OCI-LY1 (cell line): ENCODE measurements at regions not wholly inside any gene's neighbourhood (a gene's known extent, or its start where the extent isn't known, plus 50 kb on each side); places are given as distances from the start of the nearest gene placed in this dataset.
"Not testable (repeated sequence)": the region's sequence is repeated elsewhere in the genome, so short reads cannot be mapped to it uniquely, and the experiment has no call there.

Experiments
- H2AFZ ChIP-seq: fragments of 200-600 bp; sonication (generic), shearing (Covaris generic); 2 replicates; pipeline ENCODE4 v1.6.0; 2014; ENCODE audit warnings: antibody characterized with exemption, mild to moderate bottlenecking, low read length
- H3F3A ChIP-seq: fragments of 200-600 bp; sonication (generic), shearing (Covaris generic); 2 replicates; pipeline ENCODE4 v1.6.0; 2014; ENCODE audit warnings: mild to moderate bottlenecking, antibody characterized with exemption, low read length, moderate library complexity; ENCODE audit not compliant: insufficient read depth
- H3K27ac ChIP-seq: fragments of 200-600 bp; sonication (generic); 2 replicates; pipeline ENCODE4 v1.5.1; 2014; ENCODE audit warnings: low read length, mixed run types, mild to moderate bottlenecking, low read depth; ENCODE audit not compliant: poor library complexity, severe bottlenecking
- H3K27me3 ChIP-seq: fragments of 200-600 bp; sonication (generic); 2 replicates; pipeline ENCODE4 v1.6.0; 2014; ENCODE audit warnings: antibody characterized with exemption, mild to moderate bottlenecking, low read length, moderate library complexity; ENCODE audit not compliant: insufficient read depth
- H3K36me3 ChIP-seq: fragments of 200-600 bp; sonication (generic); 2 replicates; pipeline ENCODE4 v1.6.1; 2014; ENCODE audit warnings: mild to moderate bottlenecking, antibody characterized with exemption, low read length, moderate library complexity, mixed read lengths; ENCODE audit not compliant: insufficient read depth
- H3K4me1 ChIP-seq: fragments of 200-600 bp; sonication (generic); 2 replicates; pipeline ENCODE4 v1.5.1; 2014; ENCODE audit warnings: mild to moderate bottlenecking, low read length, moderate library complexity; ENCODE audit not compliant: insufficient read depth, severe bottlenecking
- H3K4me2 ChIP-seq: fragments of 200-600 bp; sonication (generic), shearing (Covaris generic); 2 replicates; pipeline ENCODE4 v1.6.1; 2014; ENCODE audit warnings: low read length
- H3K4me3 ChIP-seq: fragments of 200-600 bp; sonication (generic); 2 replicates; pipeline ENCODE4 v1.5.1; 2014; ENCODE audit warnings: low read length, low read depth, mild to moderate bottlenecking, mixed read lengths; ENCODE audit not compliant: poor library complexity, severe bottlenecking
- H3K79me2 ChIP-seq: fragments of 200-600 bp; shearing (Covaris generic); 2 replicates; pipeline ENCODE4 v1.6.1; 2016; ENCODE audit warnings: mixed run types, low read length, mixed read lengths; ENCODE audit not compliant: insufficient read depth
- H3K9ac ChIP-seq: fragments of 200-600 bp; sonication (generic), shearing (Covaris generic); 2 replicates; pipeline ENCODE4 v1.6.1; 2014; ENCODE audit warnings: mild to moderate bottlenecking, low read length, mixed read lengths
- H3K9me2 ChIP-seq: fragments of 200-600 bp; sonication (generic), shearing (Covaris generic); 2 replicates; pipeline ENCODE4 v1.6.1; 2014; ENCODE audit warnings: low read depth, mild to moderate bottlenecking, low read length, mixed read lengths
- H3K9me3 ChIP-seq: fragments of 200-600 bp; shearing (Covaris generic); 2 replicates; pipeline ENCODE4 v1.6.1; 2014; ENCODE audit warnings: low read length, mixed read lengths
- H4K20me1 ChIP-seq: fragments of 200-600 bp; sonication (generic), shearing (Covaris generic); 2 replicates; pipeline ENCODE4 v1.6.0; 2016; ENCODE audit warnings: mild to moderate bottlenecking, low read length; ENCODE audit not compliant: insufficient read depth
- EZH2 ChIP-seq: fragments of 200-600 bp; sonication (generic), shearing (Covaris generic); IDR thresholded peaks from 2 replicates; pipeline ENCODE4 v1.8.0; 2017; ENCODE audit warnings: borderline replicate concordance, mixed run types, mild to moderate bottlenecking, antibody characterized with exemption, low read length, moderate library complexity, mixed read lengths
- TF ChIP-seq, protein P1 (sequence below): fragments of 200-600 bp; sonication (generic), shearing (Covaris generic); IDR thresholded peaks from 2 replicates; pipeline ENCODE4 v1.5.1; 2017; ENCODE audit warnings: mild to moderate bottlenecking, antibody characterized with exemption, low read length, moderate library complexity, mixed read lengths

DNA sequence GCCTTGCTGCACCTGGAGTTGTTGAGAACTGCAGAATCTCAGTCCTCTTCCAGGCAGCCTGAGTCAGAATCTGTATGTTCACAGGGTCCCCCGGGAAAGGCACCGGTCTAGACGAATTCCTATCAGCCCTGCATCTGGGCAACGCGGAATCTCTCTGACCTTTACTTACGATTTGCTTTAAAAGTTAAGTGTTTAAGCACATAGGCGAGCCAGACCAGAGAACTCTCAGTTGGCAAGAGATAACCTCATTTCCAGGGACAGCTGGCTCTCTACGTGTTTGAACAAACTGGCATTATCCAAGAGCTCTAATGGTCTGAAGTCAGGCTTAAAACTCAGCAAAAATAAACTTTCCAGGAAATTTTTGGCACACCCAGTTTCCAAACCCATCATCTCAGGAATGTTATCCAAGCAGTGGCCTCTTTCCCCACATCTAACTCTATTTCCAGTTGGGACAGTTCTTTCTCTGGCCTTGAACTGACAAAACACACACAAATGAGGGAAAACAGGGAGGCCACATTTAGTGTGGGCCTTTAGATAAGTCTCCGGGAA lies 53.4 kb downstream of the HES1 start:
- Histone ChIP-seq H3K36me3 (no peaks in the 10 kb centered on the region), H3K4me3 (no peak overlapping the region), H2AFZ (no peak overlapping the region), H3K9ac (no peak overlapping the region), H3K27me3 (peaks cover 10% of the 10 kb centered on the region; the same call in 1 of the 2 replicates), H3K4me2 (no peak overlapping the region), H3F3A (no peaks in the 10 kb centered on the region), H3K9me3 (no peaks in the 10 kb centered on the region), H3K79me2 (no peaks in the 10 kb centered on the region), H3K9me2 (no peaks in the 10 kb centered on the region), H3K27ac (no peak overlapping the region), H4K20me1 (no peaks in the 10 kb centered on the region), H3K4me1 (no peaks in the 10 kb centered on the region)
- TF ChIP-seq EZH2: no peak
- TF ChIP-seq, protein P1, sequence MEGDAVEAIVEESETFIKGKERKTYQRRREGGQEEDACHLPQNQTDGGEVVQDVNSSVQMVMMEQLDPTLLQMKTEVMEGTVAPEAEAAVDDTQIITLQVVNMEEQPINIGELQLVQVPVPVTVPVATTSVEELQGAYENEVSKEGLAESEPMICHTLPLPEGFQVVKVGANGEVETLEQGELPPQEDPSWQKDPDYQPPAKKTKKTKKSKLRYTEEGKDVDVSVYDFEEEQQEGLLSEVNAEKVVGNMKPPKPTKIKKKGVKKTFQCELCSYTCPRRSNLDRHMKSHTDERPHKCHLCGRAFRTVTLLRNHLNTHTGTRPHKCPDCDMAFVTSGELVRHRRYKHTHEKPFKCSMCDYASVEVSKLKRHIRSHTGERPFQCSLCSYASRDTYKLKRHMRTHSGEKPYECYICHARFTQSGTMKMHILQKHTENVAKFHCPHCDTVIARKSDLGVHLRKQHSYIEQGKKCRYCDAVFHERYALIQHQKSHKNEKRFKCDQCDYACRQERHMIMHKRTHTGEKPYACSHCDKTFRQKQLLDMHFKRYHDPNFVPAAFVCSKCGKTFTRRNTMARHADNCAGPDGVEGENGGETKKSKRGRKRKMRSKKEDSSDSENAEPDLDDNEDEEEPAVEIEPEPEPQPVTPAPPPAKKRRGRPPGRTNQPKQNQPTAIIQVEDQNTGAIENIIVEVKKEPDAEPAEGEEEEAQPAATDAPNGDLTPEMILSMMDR: no peak

GRCh38 chr3:194191850-194192249 lies 55.9 kb downstream of the HES1 start:
- not testable (repeated sequence) for H3K9ac ChIP-seq, H3K27me3 ChIP-seq, H4K20me1 ChIP-seq, H3K4me2 ChIP-seq, H3K9me2 ChIP-seq, H3K79me2 ChIP-seq, H3K4me1 ChIP-seq, H3K27ac ChIP-seq, H3K4me3 ChIP-seq, H2AFZ ChIP-seq, H3F3A ChIP-seq, H3K9me3 ChIP-seq, H3K36me3 ChIP-seq

DNA sequence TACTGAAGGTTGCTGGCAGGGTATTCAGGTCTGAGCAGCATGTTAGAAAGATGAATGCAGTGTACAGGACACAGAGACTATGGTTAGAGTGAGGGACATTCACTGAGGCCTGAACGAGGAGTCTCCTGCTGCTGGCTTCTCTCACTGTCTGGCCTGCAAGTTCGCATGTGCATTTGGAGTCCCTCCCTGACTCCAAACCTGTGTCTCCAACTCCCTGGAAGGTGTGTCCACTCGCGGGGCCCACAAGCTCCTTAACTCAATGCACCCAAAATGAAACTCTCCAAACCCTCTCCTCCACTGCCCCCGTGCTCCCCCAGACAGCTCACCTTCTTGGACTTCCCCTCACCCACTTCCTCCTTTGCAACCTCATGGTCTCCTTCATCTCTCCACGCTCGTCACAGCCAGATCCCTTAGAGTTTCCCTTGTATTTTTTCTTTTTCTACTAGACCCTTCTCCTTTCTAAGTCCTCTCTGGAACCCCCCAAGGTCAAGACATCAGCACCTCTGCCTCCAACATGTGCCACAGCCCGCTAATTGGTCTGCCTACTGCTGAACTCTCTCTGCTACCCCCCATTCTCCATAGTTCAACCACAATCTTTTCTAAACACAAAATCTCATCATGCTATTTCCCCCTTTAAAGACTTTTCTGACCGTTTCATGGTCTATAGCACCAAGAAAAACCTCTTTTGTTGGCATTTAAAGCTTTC lies 58.3 kb downstream of the HES1 start:
- Histone ChIP-seq H3K79me2 (no peaks in the 10 kb centered on the region), H3K9ac (no peak overlapping the region), H2AFZ (no peak overlapping the region), H4K20me1 (no peaks in the 10 kb centered on the region), H3K4me2 (no peak overlapping the region), H3K36me3 (no peaks in the 10 kb centered on the region), H3K9me2 (no peaks in the 10 kb centered on the region), H3K4me1 (no peaks in the 10 kb centered on the region), H3K9me3 (no peaks in the 10 kb centered on the region), H3K27ac (no peak overlapping the region), H3K4me3 (no peak overlapping the region), H3K27me3 (no peaks in the 10 kb centered on the region; the same call in 1 of the 2 replicates), H3F3A (no peaks in the 10 kb centered on the region)
- TF ChIP-seq, protein P1: no peak
- TF ChIP-seq EZH2: no peak

- Histone ChIP-seq H3K9ac (no peak overlapping the region), H3K4me3 (no peak overlapping the region), H3K79me2 (no peaks in the 10 kb centered on the region), H3K9me2 (no peaks in the 10 kb centered on the region), H4K20me1 (no peaks in the 10 kb centered on the region), H3K36me3 (no peaks in the 10 kb centered on the region), H3K4me1 (no peaks in the 10 kb centered on the region), H3K9me3 (no peaks in the 10 kb centered on the region), H3K27me3 (no peaks in the 10 kb centered on the region; the same call in 1 of the 2 replicates), H2AFZ (no peak overlapping the region), H3F3A (no peaks in the 10 kb centered on the region), H3K4me2 (no peak overlapping the region), H3K27ac (no peak overlapping the region)
- no peak for TF ChIP-seq EZH2
- TF ChIP-seq, protein P1: no peak
These were observed 58.8 kb downstream of the HES1 start for GRCh38 chr3:194194757-194195085.
